G401.6 (cell line): ENCODE measurements at regions not wholly inside any gene's neighbourhood (a gene's known extent, or its start where the extent isn't known, plus 50 kb on each side); places are given as distances from the start of the nearest gene placed in this dataset.

Source experiments
- FAIRE-seq: peaks from 2 replicates; lab custom pipeline; 2012; peaks lifted over from hg19 to GRCh38; lab: Jason Lieb, UNC

DNA sequence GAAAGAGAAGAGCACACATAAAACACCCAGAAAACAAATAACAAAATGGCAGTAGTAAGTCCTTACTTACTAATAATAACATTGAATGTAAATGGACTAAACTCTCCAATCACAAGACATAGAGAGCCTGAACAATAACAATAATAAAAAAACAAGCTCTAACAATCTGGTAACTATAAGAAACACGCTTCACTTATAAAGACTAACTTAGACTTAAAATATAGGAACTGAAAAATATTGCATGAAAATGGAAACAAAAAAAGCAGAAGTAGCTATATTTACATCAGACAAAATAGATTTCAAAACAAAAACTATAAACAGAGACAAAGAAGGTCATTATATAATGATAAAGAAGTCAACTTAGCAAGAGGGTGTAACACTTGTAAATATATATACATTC lies 83.1 kb upstream of the LYPLAL1 start:
- FAIRE-seq = peak; percentile 55

DNA sequence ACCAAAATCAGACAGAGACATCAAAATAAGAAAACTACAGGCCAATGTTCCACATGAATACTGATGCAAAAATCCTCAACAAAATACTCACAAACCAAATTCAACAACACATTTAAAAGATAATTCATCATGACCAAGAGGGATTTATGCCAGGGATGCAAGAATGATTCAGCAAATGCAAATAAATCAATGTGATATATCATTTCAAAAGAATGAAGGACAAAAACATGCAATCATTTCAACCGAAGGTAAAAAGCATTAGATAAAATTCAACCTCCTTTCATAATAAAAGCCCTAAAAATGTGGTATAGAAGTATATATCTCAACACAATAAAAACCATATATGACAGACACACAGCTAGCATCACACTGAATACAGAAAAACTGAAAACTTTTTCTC lies 81.5 kb upstream of the LYPLAL1 start:
- no peak for FAIRE-seq

DNA sequence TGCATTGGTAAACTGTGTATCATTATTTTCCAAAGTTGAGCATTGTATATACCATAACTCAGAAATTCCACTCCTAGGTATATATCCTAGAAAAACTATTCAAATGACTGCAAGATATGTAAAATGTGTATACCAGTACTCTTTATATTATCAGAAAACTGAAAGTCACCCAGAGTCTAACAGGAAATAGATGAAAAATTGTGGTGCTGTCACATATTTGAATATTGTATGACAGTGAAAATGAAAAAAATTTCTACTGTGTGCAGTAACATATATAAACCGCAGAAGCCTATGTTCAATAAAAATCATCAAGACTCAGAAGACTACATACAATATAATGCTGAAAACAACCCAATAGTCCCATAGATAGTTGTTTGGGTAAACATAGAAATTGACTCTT lies 74.4 kb upstream of the LYPLAL1 start:
- FAIRE-seq = no peak

DNA sequence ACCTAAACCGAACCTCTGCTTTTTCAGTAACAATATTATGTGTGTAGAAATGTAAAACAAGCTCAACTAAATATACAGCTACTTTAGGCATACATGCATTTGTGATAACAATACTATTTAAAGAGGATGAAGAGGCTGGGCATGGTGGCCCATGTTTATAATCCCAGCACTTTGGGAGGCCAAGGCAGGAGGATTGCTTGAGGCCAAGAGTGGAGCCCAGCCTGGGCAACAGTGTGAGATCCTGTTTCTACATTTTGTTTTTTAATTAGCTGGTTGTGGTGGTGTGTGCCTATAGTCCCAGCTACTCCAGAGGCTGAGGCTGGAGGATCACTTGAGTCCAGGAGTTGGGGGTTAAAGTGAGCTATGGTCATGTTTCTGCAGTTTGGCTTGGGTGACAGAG lies 73.6 kb upstream of the LYPLAL1 start:
- FAIRE-seq = no peak

DNA sequence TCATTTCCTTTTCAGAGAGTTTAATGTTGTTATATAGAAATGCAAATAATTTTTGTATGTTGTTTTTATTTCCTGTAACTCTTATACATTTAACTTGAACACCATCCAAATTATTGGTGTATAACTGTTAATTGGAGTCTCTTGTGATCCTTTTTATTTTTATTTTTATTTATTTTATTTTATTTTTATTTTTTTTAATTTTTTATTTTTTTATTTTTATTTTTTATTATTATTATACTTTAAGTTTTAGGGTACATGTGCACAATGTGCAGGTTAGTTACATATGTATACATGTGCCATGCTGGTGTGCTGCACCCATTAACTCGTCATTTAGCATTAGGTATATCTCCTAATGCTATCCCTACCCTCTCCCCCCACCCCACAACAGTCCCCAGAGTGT lies 71.2 kb upstream of the LYPLAL1 start:
- FAIRE-seq = peak; percentile 15

DNA sequence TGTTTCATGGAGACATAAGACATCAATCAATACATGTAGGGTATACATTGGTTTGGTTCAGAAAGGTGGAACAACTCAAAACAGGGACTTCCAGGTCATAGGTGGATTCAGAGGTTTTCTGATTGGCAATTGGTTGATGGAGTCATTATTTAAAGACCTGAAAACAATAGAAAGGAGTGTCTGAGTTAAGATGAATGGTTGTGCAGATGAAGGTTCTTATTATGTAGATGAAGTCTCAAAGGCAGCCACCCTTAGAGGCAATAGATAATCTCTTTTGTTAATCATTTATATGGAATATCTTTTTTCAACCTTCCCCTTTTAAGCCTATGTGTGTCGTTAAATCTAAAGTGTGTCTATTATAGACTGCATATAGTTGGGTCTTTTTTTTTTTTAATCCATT lies 67.8 kb upstream of the LYPLAL1 start:
- no peak for FAIRE-seq

DNA sequence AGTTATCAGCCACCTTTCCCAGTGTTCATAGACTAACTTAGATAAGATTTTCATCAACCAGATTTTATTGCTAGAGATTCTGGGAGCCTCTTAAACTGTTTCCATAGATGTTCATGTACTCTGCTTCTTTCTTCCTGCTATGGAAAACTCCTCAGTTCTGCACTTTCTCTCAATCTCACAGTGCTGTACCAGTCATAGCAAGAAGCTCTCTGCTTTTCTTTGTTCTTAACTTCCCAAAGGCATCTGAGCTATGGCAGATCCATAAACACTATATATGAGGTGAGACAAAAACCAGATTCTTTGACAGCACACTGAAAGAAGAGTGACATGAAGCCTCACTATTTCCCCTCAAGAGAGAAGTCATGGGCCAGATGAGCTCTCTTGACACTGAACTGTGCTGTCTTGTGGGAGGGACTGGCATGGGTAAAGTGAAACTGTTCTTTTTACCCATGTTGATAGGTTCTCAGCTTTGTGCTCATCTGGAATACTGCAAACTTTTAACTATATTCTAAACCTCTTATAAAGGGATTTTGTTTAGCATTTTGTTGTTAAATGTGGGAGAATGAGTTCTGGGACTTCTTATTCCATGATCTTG lies 64.2 kb upstream of the LYPLAL1 start:
- no peak for FAIRE-seq

DNA sequence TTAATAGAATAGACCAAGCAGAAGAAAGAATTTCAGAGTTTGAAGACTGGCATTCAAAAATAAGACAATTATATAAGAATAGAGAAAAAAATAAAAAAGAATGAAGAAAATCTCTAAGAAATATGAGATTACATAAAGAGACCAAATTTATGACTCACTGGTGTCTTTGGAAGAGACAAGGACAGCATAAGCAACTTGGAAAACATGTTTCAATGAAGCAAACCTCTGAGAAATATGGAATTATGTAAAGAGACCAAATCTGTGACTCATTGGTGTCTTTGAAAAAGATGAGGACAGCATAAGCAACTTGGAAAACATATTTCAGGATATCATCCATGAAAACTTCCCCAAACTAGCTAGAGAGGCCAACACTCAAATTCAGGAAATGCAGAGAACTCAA lies 60.4 kb upstream of the LYPLAL1 start:
- FAIRE-seq = no peak

DNA sequence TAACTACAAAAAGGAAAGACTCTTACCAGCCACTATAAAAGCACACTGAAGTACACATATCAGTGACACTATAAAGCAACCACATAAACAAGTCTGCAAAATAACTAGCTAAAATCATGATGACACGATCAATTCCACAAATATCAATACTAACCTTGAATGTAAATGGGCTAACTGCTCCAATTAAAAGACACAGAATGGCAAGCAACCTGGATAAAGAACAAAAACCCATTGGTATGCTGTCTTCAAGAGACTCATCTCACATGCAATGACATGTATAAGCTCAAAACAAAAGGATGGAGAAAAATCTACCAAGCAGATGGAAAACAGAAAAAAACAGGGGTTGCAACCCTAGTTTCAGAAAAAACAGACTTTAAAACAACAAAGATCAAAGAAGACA lies 59.7 kb upstream of the LYPLAL1 start:
- no peak for FAIRE-seq

DNA sequence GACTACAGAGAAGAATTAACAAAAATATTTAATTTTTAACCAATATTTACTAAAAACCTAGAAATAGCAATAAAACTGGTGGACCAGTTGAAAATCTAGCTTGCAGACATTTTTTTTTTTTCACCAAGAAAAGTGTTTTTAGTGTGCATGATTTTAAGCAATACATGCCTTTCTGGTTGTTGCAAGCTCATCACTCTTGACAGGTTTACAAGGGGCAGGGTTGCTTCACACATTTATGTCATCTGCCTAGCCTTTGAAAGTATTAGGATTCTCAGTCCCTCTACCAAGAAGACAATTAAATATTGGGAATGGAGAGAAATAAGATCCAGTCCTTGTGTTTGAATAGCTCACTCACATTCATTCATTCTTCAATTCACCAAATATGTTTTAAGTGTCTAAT lies 53.8 kb upstream of the LYPLAL1 start:
- FAIRE-seq = no peak

DNA sequence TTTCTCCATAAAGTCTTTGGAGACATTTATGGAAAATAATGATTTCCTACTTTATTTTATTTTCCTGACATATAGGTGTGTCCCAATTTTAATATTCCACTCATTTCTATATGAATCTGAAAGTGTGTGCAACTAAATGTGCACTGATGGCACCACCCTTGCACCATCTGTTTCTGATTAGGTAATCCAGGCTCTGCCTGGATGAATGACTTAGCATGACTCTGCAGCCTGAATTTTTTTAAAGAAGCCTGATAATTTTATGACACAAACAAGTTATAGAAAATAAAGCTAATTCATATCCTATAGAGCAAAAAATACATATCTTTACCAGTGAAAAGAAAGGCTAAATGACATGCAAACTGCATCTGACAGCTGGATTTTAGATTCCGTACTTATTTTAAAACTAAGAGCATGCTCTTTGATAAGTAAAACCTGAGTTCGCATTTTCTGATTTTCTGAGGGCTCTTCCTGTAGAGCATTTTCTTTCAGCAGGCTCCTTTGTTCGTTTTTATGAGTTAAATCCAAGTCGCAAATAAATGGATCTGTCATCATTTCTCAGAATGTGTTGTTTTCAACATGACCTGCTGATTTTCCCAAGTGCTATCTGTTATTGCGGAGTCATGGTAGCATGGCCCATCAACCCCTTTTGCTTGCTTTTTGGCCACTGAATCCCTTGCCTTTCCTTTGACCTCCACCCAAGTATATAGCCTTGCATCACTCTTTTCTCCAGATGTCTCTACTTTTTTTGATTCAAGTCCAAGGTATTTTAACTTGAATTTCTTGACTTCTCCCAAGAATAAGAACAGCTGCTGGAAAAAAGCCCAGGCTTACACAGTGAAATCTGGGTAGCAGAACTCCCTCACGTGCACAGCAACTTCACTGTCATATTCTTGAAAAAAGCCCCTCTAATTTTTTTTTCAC lies 52.8 kb upstream of the LYPLAL1 start:
- FAIRE-seq = no peak

DNA sequence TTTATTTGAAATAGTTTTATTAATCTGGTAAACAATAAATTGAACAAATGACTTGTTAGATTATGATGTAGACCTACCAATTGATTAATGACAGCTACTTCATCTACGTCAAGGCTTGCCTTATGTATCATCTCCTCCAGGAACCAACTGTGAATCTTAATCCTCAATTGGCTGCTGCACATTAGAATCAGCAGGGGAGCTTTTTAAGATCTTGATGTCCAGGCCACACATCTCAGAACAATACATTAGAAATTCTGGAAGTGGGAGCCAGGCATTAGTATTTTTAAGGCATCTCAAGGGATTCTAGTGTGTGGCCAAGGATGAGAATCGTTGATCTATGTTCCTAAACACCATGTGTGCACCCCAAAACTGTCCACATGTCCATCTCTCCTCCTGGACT lies 52.0 kb upstream of the LYPLAL1 start:
- FAIRE-seq = no peak

DNA sequence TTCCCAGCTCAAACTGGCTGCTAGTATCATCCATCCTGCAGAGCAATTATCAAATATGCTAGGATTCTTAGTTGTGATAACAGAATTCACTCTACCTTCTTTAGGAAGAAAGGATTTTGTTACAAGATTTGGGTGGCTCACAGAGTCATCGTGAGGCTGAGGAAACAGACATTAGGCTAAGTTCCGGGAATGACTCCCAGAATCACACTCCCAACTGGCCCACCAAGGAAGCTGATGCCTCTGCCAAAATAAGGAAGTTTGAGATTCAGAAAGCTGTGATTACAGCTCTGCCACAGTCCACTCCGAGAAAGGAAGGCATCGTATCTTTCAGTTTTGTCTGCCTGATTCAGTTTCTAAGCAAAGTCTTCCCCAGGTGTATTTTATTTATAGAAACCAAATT lies 50.6 kb upstream of the LYPLAL1 start:
- FAIRE-seq = no peak
